ENCODE measurements at regions not wholly inside any gene's neighbourhood (a gene's known extent, or its start where the extent isn't known, plus 50 kb on each side); places are given as distances from the start of the nearest gene placed in this dataset.
"Not testable (repeated sequence)": the region's sequence is repeated elsewhere in the genome, so short reads cannot be mapped to it uniquely, and the experiment has no call there.

DNA sequence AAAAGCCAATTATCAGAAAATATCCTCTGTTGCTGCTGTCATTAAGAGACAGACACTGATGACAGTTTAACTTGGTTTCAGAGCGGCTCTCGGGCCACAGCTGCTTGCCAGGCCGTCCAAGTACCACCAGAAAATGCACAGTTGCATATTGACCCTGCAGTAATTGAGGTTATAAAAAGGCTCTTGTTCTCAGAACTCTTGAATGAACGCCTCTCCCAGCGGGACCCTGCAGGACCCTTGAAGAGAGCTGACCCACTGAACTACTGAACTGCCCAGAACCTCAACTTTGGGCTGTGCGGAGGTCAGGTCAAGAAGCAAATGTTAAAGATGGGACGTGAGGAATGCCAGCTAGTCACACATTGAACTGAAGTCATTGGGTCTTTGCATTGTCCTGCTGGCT, 1559.0 kb upstream of the SLC10A2 start:
- DNase-seq (ENCODE audit: low spot score), result no peak

DNA sequence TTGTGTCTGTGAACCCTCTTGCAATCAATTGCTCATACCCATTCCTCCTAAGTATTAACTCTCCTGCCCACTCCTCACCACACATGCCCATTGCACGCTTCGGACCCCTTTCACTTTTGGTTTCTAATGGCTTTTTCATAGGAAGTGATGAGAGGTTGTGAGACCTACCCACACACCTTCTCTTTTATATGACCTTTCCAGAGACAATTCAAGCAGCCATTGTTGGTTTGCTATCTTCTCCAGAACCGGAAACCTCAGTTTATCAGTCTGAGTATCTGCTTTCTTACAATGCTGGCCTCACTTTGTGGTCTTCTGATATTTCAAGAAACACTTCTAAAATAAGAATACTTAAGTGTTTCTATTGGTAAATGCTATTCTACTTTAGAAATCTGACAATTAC, 1550.8 kb upstream of the SLC10A2 start:
- DNase-seq (ENCODE audit: low spot score), result no peak

DNA sequence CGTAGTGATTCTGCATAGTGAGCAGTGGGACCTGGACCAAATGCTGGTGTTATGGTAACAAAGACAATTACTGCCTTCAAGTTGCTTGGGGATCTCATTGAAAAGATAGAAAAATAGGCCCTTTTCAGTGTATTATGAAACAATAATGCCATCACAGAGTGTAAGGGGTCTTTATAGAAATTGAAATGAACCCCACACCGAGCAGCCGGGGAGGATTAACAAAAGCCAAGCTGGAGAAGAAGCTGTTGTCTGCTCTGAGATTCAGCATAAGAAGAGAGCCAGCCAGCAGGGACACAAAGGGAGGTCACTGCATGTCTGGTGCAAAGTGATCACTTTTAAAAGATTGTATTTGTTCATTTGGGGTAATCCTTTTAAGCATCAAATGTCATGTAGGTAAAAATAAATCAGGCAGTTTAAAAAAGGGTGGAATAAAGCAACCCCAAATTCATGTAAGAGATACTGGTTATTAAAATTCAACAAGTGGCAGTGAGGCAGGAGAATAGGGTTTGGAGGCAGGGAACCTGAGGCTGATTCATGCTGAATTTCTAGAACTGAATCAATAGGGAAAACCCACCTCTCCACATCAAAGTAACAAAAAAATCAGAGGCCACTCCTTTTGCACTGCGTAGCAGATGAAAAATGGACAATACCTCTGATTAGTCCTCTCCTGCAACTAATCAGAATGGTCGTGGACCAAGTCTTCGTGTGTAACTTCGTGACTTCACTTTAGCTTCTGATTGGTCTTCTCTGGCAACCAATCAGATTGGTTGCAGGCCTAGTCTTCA, 1548.3 kb upstream of the SLC10A2 start:
- no peak for DNase-seq (ENCODE audit: low spot score)

DNA sequence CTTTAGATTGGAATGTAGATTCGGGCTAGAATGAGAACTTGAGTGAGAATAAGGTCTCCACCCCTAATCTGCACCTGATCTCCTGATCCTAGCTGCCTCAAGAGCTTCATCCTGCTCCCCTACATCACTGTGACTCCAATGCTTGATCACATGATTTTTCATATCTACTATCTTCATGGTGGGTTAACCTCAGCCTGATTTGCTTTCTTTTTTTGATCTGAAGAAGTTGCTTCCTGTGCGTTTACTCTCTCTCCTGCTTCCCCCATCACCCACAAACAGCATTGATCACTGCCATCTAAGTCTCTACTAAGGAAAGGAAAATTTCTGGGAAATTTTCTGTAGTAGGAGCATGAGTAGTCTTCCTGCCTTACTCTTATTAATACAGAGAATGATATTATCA, 1542.1 kb upstream of the SLC10A2 start:
- no peak for DNase-seq (ENCODE audit: low spot score)

GRCh38 chr13:104605435-104605834, 1539.2 kb upstream of the SLC10A2 start:
- DNase-seq (ENCODE audit: low spot score), result not testable (repeated sequence)

- no peak for DNase-seq (ENCODE audit: low spot score)
These were observed 1531.4 kb upstream of the SLC10A2 start for GRCh38 chr13:104597546-104598180.

DNA sequence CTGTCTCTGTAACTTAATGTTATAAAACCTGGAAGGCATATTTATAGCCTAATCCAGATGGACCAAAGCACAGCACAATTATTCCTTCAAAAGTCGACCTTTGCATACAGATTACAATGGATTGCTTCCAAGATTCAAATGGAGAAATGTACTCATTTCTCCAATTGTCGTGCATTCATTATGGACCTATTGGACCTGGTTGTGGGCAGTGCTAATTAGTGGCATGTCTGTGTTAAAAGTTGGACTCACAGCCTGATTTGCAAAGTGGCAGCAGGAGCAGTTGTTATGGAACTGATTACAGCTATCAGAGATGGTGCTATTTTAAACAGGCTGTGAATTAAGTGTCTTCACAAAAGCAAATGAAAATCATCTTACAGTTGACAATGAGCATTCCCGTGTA, 1529.3 kb upstream of the SLC10A2 start:
- DNase-seq (ENCODE audit: low spot score), result no peak

DNA sequence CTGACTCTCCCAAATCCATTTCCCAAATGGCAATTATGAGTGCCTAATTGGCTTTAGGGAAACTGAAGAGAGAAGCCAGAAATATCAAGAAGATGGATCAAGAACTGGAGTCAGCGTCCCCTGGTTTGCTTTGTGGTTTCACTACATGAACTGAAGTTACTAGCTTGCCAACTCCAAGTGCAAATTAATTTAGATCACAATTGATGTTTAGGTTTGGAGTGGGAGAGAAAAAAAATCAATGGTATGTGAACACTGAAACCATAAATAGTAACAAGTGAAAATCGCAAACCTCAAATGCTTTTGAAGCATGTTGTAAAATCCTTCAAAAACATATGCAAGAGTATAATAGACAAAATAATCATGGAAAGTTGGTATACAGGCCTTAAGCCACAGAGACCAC, 1528.6 kb upstream of the SLC10A2 start:
- no peak for DNase-seq (ENCODE audit: low spot score)

DNA sequence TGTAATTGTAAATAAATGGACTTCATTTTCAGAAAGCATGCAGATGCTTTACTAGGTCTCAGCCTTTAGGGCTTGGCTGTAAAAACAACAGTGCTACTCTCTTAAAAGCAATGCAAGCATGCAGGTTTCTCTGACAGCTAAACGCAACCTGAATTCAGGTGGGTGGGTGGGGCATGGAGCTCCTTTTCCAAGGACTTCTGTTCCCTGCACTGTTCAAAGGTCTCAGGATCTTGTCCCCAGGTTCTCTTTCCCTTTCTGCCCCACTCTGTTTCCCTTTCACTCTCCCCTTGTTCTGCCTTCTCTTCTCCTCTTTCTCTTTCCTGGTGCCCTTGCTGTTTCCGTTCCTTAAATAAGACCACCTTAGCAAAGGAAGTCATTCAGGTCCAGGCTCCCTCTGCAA, 1527.5 kb upstream of the SLC10A2 start:
- DNase-seq (ENCODE audit: low spot score), result no peak

- DNase-seq (ENCODE audit: low spot score), result no peak
These were observed 1527.0 kb upstream of the SLC10A2 start for GRCh38 chr13:104593251-104593576.

- DNase-seq (ENCODE audit: low spot score), result no peak
These were observed 1526.5 kb upstream of the SLC10A2 start for GRCh38 chr13:104592545-104593250.

GRCh38 chr13:104592127-104592526, 1525.9 kb upstream of the SLC10A2 start:
- DNase-seq (ENCODE audit: low spot score), result no peak

- DNase-seq (ENCODE audit: low spot score), result peak; percentile 2
These were observed 1520.0 kb upstream of the SLC10A2 start for GRCh38 chr13:104586051-104586746.

DNA sequence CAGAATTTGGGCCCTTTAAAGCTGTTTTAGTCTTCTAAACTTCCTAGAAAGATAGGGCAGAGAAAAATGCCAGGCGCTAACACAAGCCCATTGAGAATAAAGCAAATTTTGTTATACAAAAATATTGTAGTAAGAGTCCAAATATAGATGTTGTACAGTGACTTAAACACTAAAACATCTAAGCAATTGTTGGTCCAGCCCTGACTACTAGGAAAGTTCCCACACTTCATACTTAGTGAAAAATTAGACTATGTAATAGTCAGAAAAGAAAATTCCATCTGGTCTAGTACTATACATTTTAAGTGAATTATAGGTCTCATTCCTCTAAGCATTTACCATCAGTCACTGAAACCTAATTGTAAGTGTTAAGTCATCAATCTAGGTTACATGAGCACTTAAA, 1518.3 kb upstream of the SLC10A2 start:
- no peak for DNase-seq (ENCODE audit: low spot score)

DNA sequence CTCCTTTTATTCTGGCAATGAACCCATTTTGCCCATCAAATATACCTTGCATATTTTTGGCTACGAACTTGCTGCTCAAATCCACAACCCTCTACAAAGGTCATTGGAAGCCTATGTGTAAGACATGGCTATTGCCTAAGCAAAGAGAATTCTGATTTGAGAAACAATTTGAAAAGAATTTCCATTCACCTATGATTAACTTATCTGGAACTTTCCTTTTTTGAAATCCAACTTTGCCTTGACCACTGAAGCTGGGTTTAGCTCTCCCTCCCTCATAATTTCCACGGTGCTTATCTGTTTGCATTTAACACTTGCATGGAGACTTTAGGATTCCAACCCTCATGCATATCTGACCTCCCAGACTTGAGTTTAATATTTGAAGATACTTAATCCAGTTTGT, 1514.7 kb upstream of the SLC10A2 start:
- DNase-seq (ENCODE audit: low spot score), result no peak

GRCh38 chr13:104577071-104577815, 1511.0 kb upstream of the SLC10A2 start:
- no peak for DNase-seq (ENCODE audit: low spot score)

DNA sequence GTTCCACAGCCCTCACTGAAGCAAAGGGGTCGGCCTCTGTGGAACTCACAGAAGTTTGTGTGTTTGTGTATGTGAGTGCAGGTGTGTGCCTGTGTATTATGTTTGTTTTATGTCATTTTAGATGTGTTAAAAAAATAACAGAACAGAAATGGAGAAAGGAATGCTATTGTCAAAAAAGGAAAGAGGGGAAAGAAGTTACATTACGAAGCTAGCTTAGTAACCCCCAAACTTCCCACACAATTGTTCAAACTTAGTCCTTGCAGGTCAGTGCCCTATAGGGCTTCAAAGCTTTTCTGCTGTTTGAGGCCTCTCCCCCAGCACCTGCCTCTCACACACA, 1505.6 kb upstream of the SLC10A2 start:
- DNase-seq (ENCODE audit: low spot score), result no peak

- DNase-seq (ENCODE audit: low spot score), result peak; percentile 17
These were observed 1505.1 kb upstream of the SLC10A2 start for GRCh38 chr13:104571161-104571892.

GRCh38 chr13:104567114-104567513, 1500.9 kb upstream of the SLC10A2 start:
- no peak for DNase-seq (ENCODE audit: low spot score)

DNA sequence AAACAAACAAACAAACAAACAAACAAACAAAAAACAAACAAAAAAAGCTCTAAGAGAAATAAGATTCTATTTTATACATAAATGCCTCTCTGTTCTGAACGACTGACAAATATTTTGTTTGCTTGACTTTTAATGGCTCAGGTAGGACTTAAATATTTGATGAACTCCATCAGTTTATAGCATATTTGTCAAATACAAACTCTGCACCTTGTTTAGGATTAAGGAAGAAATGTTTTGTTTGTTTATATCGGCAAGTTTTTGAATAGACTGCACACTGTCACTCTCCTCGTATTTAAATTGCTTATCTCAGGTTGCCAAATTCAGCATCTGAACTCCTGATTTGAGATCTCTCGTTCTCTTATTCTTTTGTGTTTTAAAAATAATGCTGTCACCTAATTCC, 1499.7 kb upstream of the SLC10A2 start:
- DNase-seq (ENCODE audit: low spot score), result no peak

- DNase-seq (ENCODE audit: low spot score), result no peak
These were observed 1487.7 kb upstream of the SLC10A2 start for GRCh38 chr13:104553896-104554295.
